HG03175 (cell line): ENCODE measurements at regions not wholly inside any gene's neighbourhood (a gene's known extent, or its start where the extent isn't known, plus 50 kb on each side); places are given as distances from the start of the nearest gene placed in this dataset.

Experiments
- ATAC-seq: cut with Tn5 transposase; IDR thresholded peaks from one replicate; pipeline ENCODE4 v1.9.1; 2021; ENCODE audit warnings: mild to moderate bottlenecking, moderate library complexity; ENCODE audit not compliant: unreplicated experiment

DNA sequence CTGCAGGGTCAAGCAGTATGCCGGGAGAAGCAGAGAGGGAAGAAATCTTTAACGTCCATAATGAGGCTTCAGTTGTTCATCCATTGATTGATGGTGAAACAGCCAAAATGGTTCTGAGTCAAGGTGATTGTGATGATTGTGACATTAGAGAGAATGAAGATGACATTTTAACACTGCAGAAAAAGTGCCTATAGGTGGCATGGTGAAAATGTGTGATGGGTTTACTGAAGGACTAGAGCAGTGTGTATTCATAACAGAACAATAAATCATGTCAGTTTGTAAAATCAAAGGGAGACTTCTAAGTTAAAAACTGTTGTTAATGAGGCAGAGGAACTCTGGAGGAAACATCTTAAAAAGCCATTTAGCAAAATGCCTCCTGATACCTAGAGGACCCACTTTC is 57.7 kb upstream of the CAND1 start:
- no peak for ATAC-seq

DNA sequence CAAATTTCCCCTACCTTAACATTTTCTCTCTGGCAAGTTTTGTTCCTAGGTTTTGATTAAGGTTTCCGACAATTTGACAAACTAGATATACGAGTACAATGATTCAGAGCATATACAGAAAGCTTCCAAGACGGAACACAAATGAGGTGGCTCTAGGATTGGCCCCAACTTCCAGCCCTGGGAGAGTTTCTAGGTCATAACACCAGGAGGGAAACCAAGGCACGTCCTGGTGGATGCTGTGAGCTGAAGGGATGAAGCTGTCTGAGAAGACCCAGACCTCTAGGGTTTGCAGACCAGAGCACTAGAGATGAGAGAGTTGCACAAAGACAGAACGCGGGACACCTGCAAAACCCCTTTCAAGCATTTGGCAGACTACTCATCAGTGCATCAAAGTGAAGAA is 51.5 kb upstream of the CAND1 start:
- no peak for ATAC-seq
